M059J (cell line): ENCODE measurements at regions not wholly inside any gene's neighbourhood (a gene's known extent, or its start where the extent isn't known, plus 50 kb on each side); places are given as distances from the start of the nearest gene placed in this dataset.
A peak's percentile ranks its signal among the peaks of the same experiment; 100 is the strongest.

Source experiments
- DNase-seq: peaks from one replicate; pipeline ENCODE4 v3.0.0-alpha.2; 2012; ENCODE audit warnings: low read depth

DNA sequence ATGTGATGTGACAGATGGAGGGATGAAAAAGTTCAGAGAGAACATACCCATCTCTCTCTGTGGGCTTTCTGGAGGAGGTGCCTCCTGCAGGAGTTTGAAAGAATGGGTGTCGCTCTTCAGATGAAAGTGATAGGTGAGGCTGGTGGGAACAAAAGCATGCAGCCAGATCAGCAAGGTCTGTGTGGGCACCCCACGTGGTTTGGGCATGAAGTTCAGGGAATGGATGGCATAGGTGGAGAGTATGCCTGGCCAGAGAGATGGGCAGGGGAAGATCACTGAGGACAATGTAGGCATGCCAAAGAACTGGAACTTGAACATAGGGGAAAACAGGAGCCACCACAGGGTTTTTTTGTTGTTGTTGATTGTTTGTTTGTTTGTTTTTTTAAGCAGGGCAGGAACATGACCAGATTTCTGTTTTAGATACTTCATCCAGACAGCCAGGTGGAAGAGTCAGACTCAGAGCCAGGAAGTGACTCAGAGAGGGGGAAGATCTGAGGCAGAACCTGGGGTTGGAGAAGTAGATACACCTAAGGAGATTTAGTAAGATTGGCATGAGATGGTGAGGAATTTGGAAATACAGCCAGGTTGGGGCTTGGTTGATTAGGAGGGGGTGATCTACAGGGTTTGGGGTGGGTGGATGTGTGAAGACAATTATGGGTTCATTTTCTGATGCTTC, 64.8 kb upstream of the CLSTN2 start:
- no peak for DNase-seq

DNA sequence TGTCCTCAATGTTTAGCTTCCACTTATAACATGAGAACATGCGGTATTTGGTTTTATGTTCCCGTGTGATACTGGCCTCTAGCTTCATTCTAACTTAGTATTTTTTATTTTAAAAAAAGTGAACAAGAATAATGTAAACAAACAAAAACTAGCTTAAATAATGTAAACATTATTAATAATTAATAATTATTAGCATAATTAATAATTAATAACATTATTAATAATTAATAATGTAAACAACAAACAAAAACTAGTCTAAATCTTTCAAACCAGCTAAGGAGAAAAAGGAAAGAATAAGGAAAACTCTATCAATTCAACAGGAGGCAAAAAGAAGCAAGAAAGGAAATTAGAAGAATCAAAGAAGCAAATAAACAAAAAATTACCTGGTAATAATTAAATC, 66.2 kb upstream of the CLSTN2 start:
- no peak for DNase-seq

DNA sequence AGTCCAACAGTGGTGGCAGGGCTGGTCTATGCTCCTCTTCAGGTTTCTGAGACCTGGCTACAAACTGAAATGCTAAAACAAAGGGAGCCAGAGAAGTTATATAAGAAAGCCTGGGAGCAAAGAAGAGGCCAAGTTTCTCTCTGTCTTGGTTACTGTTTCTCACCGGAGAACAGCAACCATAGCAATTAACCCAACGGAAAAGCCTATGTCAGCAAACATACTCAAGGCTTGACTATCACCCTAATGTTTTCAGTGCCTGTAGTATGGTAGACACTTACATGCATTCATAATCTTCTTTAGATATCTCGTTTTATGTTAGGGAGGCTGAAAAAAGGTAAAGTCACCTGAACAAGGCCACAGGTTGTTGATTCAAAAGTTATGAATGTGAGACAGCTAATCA, 86.3 kb upstream of the CLSTN2 start:
- DNase-seq = no peak

DNA sequence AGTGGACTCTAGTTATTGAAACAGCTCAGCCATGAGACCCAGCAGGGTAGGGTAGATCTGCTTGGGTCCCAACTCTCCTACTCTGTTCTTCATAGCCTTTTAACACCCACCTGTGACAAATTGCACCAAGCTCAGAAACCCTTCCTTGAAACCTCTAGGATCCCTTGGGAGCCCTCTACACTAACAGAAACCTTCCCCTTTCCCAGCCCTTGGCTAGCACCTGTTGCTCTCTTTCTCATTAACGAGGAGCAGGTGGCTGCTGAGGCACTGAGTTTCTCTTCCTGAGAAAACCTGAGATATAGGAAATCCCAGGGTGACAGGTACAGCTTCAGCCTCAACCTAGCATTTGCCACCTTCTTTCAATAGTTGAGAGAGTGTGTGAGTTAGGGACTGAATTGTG, 88.3 kb upstream of the CLSTN2 start:
- DNase-seq = no peak

DNA sequence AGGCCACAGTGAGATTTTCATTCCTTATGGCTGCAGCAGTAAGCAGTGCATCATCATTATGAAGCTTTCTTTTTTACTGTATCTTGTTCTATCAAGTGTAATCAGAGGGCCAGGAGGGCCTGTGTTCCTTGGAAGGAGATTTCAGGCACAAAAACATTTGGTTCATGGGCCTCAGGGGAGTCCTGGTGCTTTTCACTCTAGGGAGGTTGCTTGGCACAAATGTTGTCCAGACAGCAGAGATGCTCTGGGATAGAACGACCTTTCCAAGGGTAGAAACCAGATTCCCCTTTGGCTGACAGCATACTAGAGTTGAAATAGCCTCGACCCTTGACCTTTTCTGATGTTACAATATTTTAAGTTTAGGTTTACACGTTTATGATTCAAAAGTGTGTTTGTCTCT, 95.3 kb upstream of the CLSTN2 start:
- no peak for DNase-seq

DNA sequence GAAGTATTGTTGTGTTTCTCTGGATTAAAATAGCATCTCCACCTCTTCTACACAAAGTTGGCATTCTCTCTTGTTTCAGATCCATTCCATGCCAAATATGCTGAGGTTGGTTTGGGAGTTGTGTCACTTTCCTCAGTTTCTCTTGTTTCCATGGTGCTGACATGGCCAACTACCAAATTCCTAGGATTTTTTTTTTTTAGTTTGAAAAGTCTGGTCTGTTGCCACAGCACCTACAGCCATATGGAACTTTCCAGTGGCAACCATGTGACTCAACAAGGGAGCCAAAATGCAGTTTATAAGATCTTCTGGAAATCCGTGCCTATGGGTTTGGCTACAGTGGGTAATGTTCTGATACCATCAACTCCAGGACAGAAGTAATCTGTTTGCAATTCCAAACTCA, 96.0 kb upstream of the CLSTN2 start:
- DNase-seq = no peak

DNA sequence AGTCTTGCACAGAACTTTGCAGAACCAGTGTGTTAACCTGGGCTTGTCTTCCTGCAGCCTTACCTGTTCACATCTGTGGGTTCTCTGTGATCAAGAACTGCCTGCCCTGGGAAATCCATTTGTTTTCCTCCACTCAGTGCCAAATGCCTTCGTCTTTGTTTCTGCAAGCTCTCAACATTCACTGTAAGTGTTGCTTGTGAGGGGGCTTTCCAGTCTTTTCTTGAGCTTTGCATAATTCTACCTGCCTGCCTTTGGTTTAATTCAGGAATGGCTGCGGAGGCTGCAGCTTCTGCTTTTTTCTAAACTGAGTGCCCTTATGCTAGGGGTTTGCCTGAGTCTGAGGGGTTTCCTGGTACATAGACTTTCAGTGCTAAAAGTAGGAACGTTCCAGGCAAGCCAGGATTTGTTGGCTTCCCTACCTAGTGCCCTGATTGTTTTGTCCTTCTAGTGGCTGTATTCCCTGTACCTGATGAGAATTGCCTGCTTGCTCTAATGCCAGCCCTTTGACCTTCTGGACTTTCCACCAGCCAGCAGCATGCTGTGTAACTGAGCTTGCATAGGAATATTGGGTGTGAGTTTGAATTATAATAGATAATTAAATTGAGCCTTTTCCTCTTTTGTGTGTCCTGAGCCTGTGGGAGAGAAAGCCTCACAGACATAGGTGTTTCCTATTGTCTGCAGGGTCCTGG, 96.6 kb upstream of the CLSTN2 start:
- no peak for DNase-seq

DNA sequence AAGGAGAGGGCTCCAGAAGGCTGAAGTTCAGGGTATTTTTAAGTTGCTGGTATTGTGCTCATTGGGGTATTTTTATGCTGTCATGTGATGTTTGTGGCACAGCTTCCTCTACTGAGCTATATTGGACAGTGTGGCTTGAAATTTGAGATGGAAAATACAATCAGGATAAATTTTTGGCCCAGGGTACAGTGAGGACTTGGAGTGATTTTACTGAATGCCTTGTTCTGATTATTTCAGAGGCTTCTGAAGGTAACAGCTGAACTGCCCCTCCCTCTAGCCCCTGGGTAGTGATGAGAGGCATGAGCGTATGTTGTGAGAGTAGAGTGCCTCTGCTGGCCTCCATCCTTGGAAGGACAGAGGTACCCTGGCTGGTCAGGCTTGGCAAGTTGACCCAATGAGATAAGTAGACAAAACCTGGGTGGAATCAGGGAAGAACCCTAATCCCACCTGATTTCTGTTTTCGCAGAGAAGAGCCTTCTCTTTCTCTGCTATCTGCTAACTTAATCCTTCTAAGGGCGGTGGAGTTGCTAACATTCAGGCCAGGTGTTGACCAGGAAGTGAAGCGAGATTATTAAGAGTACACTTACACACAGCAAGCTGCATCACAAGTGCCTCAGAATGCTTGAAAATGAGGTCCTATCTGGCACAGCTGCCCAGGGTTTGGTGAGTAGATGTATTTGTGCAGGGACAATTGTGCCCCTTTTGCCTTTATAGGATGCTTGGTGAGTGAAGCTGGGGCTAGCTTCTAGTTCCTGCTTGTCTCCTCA, 98.1 kb upstream of the CLSTN2 start:
- no peak for DNase-seq

DNA sequence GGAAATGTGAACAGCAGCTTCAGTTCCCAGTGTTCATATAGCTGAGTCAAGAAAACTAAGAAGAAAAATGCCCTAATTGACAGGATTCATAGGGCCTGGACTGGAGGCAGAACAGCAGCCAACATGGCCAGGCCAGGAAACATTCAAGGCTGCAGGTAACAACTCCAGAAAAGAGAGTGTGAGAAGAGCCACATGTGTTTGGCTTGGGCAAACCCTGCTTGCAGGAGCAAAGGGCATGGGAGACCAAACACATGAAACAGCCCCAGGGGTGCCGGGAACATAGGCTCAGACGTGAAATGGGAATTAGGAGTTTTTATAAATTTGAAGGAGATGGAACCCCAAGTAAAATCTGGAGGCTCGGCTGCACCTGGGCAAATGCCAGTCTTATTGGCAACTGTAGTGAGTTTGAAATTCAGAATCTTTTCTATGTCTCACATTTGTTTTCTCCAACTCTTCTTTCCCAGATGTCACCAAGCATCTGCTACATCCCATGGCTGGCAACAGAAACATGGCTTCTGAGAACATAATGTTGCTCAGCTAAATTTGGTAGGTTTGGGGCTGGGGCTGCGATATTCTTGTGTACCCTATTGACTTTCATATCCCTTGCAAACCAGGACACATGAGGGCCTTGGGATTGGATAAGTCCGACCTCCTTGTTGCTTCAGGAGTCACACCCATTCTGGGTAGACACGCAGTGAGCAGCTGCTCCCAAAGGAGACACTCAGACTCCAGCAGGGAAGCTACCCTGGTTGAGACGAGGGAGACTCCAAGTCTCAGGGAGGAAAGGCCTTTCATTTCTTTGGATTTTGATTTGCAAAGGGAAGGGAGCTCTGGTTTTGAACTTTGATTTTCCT, 98.9 kb upstream of the CLSTN2 start:
- no peak for DNase-seq

DNA sequence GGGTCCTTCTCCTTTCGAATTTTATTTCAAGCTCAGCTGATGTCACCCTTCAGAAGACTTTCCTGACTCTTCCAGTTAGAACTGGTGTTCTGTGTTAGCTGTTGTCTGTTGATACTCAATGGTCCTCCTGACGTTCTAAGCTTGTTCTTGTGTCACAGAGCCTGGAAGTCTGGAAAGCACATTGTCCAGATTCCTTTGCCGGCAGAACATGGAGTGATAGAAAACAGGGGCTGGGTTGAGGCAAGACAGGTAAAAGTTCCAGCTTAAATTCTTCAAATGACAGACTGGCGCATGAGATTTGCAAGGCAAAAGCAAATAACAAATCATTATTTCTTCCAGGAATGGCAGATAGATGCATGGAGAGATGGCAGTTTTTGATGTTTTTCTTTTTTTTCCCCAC, 102.0 kb upstream of the CLSTN2 start:
- DNase-seq = no peak

DNA sequence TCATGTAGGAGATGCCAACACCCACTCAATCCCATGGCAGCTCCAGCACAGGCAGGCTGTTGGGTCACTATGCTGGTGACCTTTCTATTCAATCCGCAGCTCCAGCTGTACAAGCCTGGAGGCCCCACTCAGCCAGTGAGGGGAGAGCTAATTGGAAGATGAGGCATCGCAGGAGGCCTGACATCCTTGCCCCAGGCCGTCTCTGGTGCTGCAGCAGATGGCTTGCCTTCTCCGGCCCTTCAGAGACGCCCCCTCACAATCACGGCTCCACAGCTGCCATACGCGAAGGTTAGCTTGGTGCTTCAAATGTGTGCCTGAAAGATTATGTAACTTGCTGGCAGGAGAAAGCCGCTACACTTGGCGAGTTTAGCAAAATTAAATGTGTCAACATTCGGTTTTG, 104.2 kb upstream of the CLSTN2 start:
- DNase-seq = no peak

DNA sequence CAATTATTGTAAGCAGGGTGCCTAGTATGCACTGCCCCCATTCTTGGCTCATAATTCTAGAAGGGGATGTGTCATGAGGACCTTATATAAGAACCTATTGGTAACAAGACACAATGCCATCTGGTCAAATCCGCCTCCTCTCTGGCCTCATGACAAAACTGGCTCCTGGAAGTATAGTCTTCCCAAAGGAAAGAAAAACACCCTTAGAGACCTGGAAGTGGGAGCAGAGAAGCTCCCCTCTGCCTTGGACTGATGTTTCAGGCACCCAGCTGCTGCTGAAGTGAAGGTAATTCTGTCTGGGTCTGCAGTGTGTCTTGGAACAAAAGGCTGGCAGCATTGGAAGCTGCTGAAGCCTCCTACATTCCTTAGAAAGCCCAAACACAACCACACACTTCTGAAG, 107.2 kb upstream of the CLSTN2 start:
- no peak for DNase-seq

DNA sequence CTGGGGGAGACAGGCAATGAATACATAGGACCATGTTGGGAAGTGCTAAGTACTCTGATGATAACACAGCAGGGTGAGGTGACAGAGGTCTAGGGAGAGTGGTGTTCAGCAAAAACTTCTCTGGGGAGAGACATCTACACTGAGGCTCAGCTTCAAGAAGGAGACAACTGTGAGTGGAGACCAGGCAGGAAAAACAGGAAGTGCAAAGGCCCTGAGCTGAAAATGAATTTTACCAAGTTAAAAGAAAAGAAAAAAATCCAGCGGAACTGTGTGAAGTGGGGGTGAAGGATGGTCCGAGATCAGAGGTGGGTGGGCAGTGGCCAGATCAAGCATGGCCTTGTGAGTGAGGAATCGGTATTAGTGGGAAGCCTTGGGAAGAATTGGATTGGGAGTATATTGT, 110.1 kb upstream of the CLSTN2 start:
- no peak for DNase-seq

DNA sequence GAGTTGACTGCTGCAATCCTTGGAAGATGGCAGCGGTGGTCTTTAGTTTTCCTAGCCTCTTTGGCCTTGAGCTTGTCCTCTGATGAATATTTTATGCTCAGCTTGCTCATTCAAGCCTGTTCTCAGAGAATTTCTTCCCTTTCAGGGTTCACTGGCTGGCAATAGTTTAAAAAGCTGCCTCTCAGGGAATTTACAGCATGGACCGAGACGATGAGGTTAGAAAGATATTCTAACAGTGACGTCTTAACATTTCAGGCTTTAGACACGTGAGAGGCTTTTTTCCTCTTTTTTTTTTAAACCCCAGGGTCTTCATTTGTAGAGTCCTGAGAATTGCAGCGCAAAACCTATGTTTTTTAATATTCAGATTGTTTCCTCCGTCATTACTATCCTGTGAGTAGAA, 120.3 kb upstream of the CLSTN2 start:
- no peak for DNase-seq

DNA sequence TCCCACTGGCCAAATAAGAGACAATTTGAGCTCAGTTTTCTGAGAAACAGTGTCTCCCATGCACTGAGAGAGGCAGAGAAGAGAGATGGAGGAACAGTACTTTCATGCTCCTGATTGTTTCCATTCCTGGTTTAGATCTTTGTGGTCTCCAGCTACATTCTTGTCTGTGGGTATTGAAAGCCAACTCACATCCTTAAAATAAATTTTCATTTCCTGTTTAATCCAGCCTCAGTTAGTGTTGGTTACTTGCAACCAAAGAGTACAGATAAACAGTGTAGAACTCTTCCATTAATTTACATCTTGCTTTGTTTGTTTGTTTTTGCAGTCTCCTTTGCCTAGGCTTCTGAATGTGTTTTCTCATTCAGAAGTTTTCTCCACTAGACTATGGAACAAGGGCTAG, 123.7 kb upstream of the CLSTN2 start:
- peak; percentile 89 for DNase-seq

DNA sequence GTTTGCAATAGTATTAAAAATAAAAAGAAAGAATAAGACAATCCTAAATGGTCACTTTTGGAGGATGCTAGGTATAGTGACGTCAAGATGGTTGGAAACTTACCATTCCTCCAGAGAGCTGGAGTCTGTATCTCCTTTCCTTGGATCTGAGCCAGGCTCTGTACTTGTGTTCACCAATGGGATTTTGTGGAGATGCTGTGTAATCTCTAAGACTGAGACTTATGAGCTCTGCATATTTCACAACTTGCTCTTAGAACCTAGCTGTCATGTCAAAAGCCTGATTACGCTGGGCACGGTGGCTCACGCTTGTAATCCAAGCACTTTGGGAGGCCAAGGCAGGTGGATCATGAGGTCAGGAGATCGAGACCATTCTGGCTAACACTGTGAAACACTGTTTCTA, 126.8 kb upstream of the CLSTN2 start:
- no peak for DNase-seq

DNA sequence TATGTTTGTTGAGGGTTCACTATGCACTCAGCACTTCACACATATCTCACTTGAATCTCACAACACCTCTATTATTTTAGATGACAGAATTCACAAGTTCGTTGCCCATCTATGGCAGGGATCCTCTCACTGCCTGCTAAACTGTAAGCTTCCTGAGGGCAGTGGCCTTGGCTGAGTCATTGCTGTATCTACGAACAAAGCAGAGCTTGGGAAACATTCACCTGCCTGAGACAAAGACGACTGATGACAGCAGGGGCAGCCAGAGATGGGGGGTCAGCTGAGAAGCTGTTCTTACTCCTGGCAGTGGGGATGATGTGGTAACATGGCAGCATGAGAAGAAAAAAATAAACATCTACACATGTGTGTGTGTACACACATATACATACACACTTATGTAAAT, 125.5 kb upstream of the NMNAT3 start:
- no peak for DNase-seq

DNA sequence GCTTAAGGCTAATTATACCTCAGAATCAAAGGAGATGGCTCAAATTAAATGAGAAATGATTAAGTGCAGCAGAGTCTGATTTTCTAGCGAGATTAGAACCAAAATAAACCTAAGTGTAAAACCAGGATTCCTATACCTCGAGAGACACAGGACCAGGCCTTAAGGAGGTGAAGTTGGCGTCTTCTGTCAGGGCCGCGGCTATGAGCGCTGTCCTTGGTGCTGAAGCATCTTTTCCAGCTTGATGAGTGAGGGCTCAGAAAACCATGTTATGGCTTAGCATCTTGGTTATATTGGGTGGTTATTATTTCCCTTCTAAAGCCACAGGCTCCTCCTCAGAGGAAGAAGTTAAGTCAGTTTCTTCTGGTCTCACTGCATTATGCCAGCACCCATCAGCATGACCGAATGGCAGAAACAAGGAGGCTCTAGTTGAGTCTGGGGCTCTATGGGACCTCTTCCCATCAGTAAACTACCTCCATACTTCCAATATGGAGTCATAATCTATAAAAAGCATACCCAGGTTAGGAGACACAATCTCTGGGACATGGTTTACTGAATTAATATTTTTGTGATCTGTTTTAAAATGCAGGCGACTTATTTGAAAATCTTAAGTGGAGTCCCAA, 120.1 kb upstream of the NMNAT3 start:
- peak; percentile 49 for DNase-seq

DNA sequence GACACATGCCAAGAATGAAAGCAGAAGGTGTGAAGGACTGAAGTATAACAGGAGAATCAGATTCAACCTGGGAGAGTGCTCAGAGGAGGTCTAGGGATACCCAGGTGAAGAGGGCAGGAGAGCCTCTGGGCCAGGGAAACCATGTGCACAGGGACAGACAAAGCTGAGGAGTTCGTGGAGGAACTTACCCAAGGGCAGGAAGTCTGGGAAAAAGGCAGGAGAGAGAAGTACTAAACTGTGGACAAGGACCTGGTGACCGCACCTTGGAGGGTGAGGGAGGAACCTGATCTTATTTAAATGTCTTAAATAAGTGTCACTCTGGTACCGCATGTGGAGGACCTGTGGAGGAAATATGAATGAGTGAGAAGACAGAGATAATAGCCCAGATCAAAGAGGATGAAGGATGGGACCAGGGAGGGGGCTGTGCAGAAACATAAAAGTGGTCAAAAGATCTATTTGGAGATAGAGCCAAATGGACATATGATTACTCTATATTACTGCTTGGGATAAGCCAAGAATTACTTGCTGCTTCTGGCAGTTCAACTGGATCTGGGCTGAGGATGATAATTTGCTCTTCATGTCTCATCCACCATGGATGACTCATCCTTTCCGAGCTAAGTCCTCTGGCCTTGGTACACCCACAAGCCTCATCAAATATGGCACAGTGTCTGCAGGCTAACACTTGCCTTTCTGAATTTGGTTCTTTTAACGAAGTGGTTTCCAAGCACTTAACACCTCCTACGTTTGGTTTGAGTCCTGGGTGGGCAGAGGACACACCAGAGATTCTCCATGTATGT, 116.9 kb upstream of the NMNAT3 start:
- DNase-seq = peak; percentile 71

DNA sequence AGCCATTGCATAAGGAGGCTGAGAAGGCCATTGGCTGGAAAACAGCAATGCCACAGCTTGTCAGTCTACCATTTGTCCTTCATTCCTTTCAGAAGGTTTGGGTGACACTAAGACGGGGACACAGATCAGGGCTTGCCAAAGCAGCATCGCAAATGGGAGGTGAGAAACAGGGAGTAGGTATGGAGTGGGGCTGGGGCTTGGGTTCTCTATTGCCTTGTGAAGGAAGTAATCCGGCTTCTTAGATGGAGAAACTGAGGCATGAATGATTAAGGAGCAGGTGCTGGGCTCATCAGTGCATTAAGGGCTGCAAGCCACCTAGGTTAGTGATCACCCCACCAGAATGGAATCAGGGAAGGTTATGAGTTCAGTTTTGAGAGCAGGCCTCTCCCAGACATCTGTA, 115.6 kb upstream of the NMNAT3 start:
- no peak for DNase-seq

DNA sequence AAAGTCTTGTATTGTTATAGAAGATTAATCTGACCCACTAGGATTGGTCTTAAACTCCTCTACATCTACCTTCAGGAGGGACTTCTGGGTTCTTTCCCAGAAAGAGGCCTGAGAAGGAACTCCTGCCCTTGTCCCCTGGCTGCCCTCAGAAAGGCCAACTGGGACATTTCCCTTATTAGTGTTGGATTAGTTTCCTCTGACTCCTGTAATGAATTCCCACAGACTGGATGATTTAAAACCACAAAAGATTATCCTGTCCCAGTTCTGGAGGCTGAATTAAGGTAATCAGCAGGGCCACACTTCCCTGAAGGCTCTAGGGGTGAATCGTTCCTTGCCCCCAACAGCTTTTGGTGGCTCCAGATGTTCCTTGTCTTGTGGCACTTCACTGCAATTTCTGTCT, 102.8 kb upstream of the NMNAT3 start:
- DNase-seq = peak; percentile 49
